Ishikawa (cell line): ENCODE measurements at regions not wholly inside any gene's neighbourhood (a gene's known extent, or its start where the extent isn't known, plus 50 kb on each side); places are given as distances from the start of the nearest gene placed in this dataset.

Source experiments
- CEBPB ChIP-seq: IDR thresholded peaks from 2 replicates; pipeline ENCODE4 v1.6.1; 2012
- CREB1 ChIP-seq: IDR thresholded peaks from 2 replicates; pipeline ENCODE4 v1.6.1; 2012; ENCODE audit warnings: low read depth
- EGR1 ChIP-seq: IDR thresholded peaks from 2 replicates; pipeline ENCODE4 v1.6.1; 2012
- EP300 ChIP-seq: IDR thresholded peaks from 2 replicates; pipeline ENCODE4 v1.6.1; 2012; ENCODE audit warnings: borderline replicate concordance
- FOXM1 ChIP-seq: IDR thresholded peaks from 2 replicates; pipeline ENCODE4 v1.6.1; 2012; ENCODE audit warnings: low read depth, borderline replicate concordance
- MAX ChIP-seq: IDR thresholded peaks from 2 replicates; pipeline ENCODE4 v1.6.1; 2012
- NFIC ChIP-seq: IDR thresholded peaks from 2 replicates; pipeline ENCODE4 v1.6.1; 2012
- RAD21 ChIP-seq: IDR thresholded peaks from 2 replicates; pipeline ENCODE4 v1.6.1; 2012; ENCODE audit warnings: low read depth
- REST ChIP-seq: IDR thresholded peaks from 2 replicates; pipeline ENCODE4 v1.6.1; 2012; ENCODE audit warnings: low read depth, mild to moderate bottlenecking
- TAF1 ChIP-seq: IDR thresholded peaks from 2 replicates; pipeline ENCODE4 v1.6.1; 2012; ENCODE audit warnings: low read depth, mild to moderate bottlenecking
- TCF12 ChIP-seq: IDR thresholded peaks from 2 replicates; pipeline ENCODE4 v1.6.1; 2012; ENCODE audit warnings: low read depth
- TEAD4 ChIP-seq: IDR thresholded peaks from 2 replicates; pipeline ENCODE4 v1.6.1; 2012
- USF1 ChIP-seq: IDR thresholded peaks from 2 replicates; pipeline ENCODE4 v1.6.1; 2012
- YY1 ChIP-seq: IDR thresholded peaks from 2 replicates; pipeline ENCODE4 v1.6.1; 2012; ENCODE audit warnings: low read depth
- ZBTB7A ChIP-seq: IDR thresholded peaks from 2 replicates; pipeline ENCODE4 v1.6.1; 2012; ENCODE audit warnings: low read depth

GRCh38 chr2:144181001-144181400 lies 338.9 kb downstream of the ZEB2 start:
- TF ChIP-seq EP300 (no peak), TCF12 (no peak), EGR1 (no peak), TAF1 (no peak), ZBTB7A (no peak), USF1 (no peak), TEAD4 (no peak), FOXM1 (no peak), RAD21 (no peak), YY1 (no peak), NFIC (no peak), CEBPB (no peak), REST (no peak), MAX (no peak), CREB1 (no peak)

- TF ChIP-seq RAD21 (no peak), REST (no peak), YY1 (no peak), EGR1 (no peak), NFIC (no peak), EP300 (no peak), TEAD4 (no peak), ZBTB7A (no peak), TCF12 (no peak), FOXM1 (no peak), CEBPB (no peak), TAF1 (no peak), MAX (no peak), USF1 (no peak), CREB1 (no peak)
Observed at GRCh38 chr2:144180131-144180530, 339.8 kb downstream of the ZEB2 start.

- no peak for TF ChIP-seq MAX
- TF ChIP-seq CREB1, result no peak
- no peak for TF ChIP-seq USF1
- TF ChIP-seq TEAD4, result no peak
- no peak for TF ChIP-seq NFIC
- TF ChIP-seq ZBTB7A, result no peak
- no peak for TF ChIP-seq FOXM1
- TF ChIP-seq YY1, result no peak
- TF ChIP-seq EGR1, result no peak
- TF ChIP-seq RAD21, result no peak
- TF ChIP-seq EP300, result no peak
- no peak for TF ChIP-seq TCF12
- no peak for TF ChIP-seq TAF1
- no peak for TF ChIP-seq CEBPB
- TF ChIP-seq REST, result no peak
Observed at GRCh38 chr2:144170179-144170578, 349.7 kb downstream of the ZEB2 start.

GRCh38 chr2:144166743-144167142 lies 353.2 kb downstream of the ZEB2 start:
- no peak for TF ChIP-seq TEAD4
- no peak for TF ChIP-seq TAF1
- TF ChIP-seq CREB1, result no peak
- no peak for TF ChIP-seq TCF12
- no peak for TF ChIP-seq NFIC
- TF ChIP-seq RAD21, result no peak
- TF ChIP-seq FOXM1, result no peak
- no peak for TF ChIP-seq YY1
- no peak for TF ChIP-seq EP300
- TF ChIP-seq CEBPB, result no peak
- TF ChIP-seq ZBTB7A, result no peak
- TF ChIP-seq MAX, result no peak
- TF ChIP-seq EGR1, result no peak
- TF ChIP-seq USF1, result no peak
- TF ChIP-seq REST, result no peak
